Activated B cell treated with CpG ODN at 0.5 μM for 24 hours (primary cell): ENCODE measurements at regions not wholly inside any gene's neighbourhood (a gene's known extent, or its start where the extent isn't known, plus 50 kb on each side); places are given as distances from the start of the nearest gene placed in this dataset.

Experiments
- ATAC-seq: fragments of 200-7000 bp; cut with Tn5 transposase; one replicate; pipeline ENCODE4 v1.10.0; 2021; ENCODE audit warnings: low read depth, mild to moderate bottlenecking, moderate library complexity
- CTCF ChIA-PET: fragments of 350-600 bp; sonication (Branson Sonifier 250); formaldehyde crosslinking; loops from one replicate; lab custom pipeline; 2021; ENCODE audit warnings: antibody characterized with exemption; lab: Charles Lee
- POLR2A ChIA-PET: fragments of 350-600 bp; sonication (Branson Sonifier 250); formaldehyde crosslinking; loops from one replicate; lab custom pipeline; 2021; ENCODE audit warnings: antibody characterized with exemption; lab: Charles Lee
- DNase-seq: peaks from one replicate; pipeline ENCODE4 v3.0.0; 2022
- H3K27ac Mint-ChIP-seq: one replicate; pipeline ENCODE4 v1.8.0; 2020; ENCODE audit warnings: mixed read lengths
- H3K27me3 Mint-ChIP-seq: one replicate; pipeline ENCODE4 v1.8.0; 2021; ENCODE audit warnings: mixed read lengths
- H3K36me3 Mint-ChIP-seq: one replicate; pipeline ENCODE4 v1.8.0; 2021; ENCODE audit warnings: low read depth, mixed read lengths
- H3K4me1 Mint-ChIP-seq: one replicate; pipeline ENCODE4 v1.8.0; 2021; ENCODE audit warnings: mixed read lengths
- H3K4me3 Mint-ChIP-seq: one replicate; pipeline ENCODE4 v1.8.0; 2020; ENCODE audit warnings: mild to moderate bottlenecking, mixed read lengths
- H3K9me3 Mint-ChIP-seq: one replicate; pipeline ENCODE4 v1.8.0; 2020; ENCODE audit warnings: mixed read lengths
- CTCF ChIP-seq: fragments of 200-600 bp; IDR thresholded peaks from one replicate; pipeline ENCODE4 v1.8.0; 2022; ENCODE audit warnings: antibody characterized with exemption, mild to moderate bottlenecking
- intact Hi-C: fragments of 100-400 bp; cut with micrococcal nuclease; formaldehyde crosslinking; loops from one replicate; pipeline ENCODE4 v1.15.1; 2024

DNA sequence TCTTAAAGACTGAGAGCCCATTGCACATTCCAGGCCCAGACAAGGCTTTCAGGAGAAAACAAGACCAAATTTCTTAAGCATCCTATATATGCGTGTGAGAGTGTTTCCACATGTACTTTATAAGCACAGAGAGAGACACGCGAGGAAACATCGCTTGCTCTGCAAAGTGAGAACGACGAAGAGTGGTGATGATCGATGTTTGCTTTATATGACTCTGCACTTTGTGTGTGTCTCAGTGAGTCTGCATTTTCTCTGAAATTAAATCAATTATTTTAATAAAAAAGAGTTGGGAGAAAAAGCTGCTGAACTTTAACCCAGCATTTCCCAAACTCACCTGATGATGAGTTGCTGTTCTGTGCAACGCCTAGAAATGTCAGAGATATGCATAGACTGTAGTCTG, 61.7 kb upstream of the ZMIZ1 start:
- intact Hi-C loops = no loop called here
- Mint-ChIP-seq H3K4me1 (no peaks in the 10 kb centered on the region), H3K4me3 (no peak overlapping the region), H3K27ac (no peak overlapping the region), H3K9me3 (no peaks in the 10 kb centered on the region), H3K36me3 (no peaks in the 10 kb centered on the region), H3K27me3 (peaks cover 39% of the 10 kb centered on the region)
- ATAC-seq = no peak
- TF ChIP-seq CTCF = no peak
- ChIA-PET CTCF (no interaction called here), POLR2A (no interaction called here)
- DNase-seq = no peak

GRCh38 chr10:79007421-79008319, 61.1 kb upstream of the ZMIZ1 start:
- DNase-seq = no peak
- no peak overlapping the region for H3K4me3 Mint-ChIP-seq
- H3K9me3 Mint-ChIP-seq = no peaks in the 10 kb centered on the region
- ChIA-PET POLR2A (no interaction called here), CTCF (no interaction called here)
- TF ChIP-seq CTCF = no peak
- ATAC-seq = no peak
- no peaks in the 10 kb centered on the region for H3K36me3 Mint-ChIP-seq
- no peaks in the 10 kb centered on the region for H3K4me1 Mint-ChIP-seq
- intact Hi-C loops = no loop called here
- H3K27ac Mint-ChIP-seq = no peak overlapping the region
- peaks cover 39% of the 10 kb centered on the region for H3K27me3 Mint-ChIP-seq

DNA sequence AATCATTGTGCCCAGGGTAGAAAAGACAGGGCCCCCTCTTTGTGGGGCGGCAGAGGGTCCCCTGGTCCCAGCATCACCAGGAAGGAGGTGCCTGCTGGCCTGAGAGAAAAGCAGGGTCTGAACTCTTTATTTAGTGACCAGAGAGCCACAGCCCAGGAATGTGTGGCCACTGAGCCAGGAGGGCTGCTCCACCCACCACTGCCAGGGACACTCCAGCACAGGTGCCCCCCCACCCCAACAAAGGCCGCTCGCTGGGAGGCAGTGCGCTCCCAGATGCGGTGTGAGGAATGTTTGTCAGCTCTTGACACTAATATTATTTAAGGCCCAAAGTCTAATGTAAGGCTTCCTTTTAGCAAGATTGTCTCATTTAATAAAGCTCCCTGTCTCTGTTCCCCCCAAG, 59.6 kb upstream of the ZMIZ1 start:
- H3K4me1 Mint-ChIP-seq = no peaks in the 10 kb centered on the region
- ChIA-PET POLR2A (no interaction called here), CTCF (no interaction called here)
- peaks cover 29% of the 10 kb centered on the region for H3K27me3 Mint-ChIP-seq
- H3K27ac Mint-ChIP-seq = no peak overlapping the region
- H3K9me3 Mint-ChIP-seq = no peaks in the 10 kb centered on the region
- TF ChIP-seq CTCF = no peak
- intact Hi-C loops = no loop called here
- no peaks in the 10 kb centered on the region for H3K36me3 Mint-ChIP-seq
- H3K4me3 Mint-ChIP-seq = no peak overlapping the region
- DNase-seq = no peak
- ATAC-seq = no peak

DNA sequence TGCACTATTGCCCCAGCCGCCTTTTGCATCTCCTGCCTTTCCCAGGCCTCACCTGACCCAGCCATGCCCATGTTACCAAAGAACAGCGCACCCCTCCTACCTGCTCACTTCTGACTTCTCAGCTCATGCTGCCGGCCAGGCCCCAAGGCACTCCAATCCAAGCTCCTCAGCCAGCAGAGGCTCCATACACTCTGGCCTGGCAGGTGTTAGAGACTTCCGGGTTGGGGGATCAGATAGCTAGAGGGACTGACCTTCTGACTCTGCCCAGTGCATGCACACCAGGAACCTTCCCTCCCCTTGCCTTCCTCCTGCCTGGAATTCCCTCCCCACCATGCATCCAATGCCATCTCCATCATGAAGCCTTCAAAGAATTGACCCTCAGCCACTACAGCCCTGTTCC, 56.2 kb upstream of the ZMIZ1 start:
- CTCF ChIA-PET = no interaction called here

More for the DNA sequence above, 56.2 kb upstream of the ZMIZ1 start:
- no peak overlapping the region for H3K4me3 Mint-ChIP-seq
- no peaks in the 10 kb centered on the region for H3K4me1 Mint-ChIP-seq
- H3K27ac Mint-ChIP-seq = no peak overlapping the region
- intact Hi-C loops = no loop called here
- no peaks in the 10 kb centered on the region for H3K9me3 Mint-ChIP-seq
- no peak for ATAC-seq
- TF ChIP-seq CTCF = no peak
- peaks cover 15% of the 10 kb centered on the region for H3K27me3 Mint-ChIP-seq
- POLR2A ChIA-PET = no interaction called here
- no peaks in the 10 kb centered on the region for H3K36me3 Mint-ChIP-seq
- no peak for DNase-seq
